A673 (cell line): ENCODE measurements at regions not wholly inside any gene's neighbourhood (a gene's known extent, or its start where the extent isn't known, plus 50 kb on each side); places are given as distances from the start of the nearest gene placed in this dataset.

ENCODE experiments used
- BruUV-seq: library from RNA; stranded (reverse); fragments of 400-500 nt; replicated peaks from 2 replicates; lab custom pipeline; 2021; lab: Mats Ljungman, UMichigan
- CTCF ChIA-PET: fragments of 300-600 bp; sonication (Branson Sonifier 250); formaldehyde crosslinking; loops from one replicate; lab custom pipeline; 2022; ENCODE audit warnings: antibody characterized with exemption; lab: Charles Lee
- POLR2A ChIA-PET: fragments of 300-600 bp; sonication (Branson Sonifier 250); formaldehyde crosslinking; loops from one replicate; lab custom pipeline; 2022; ENCODE audit warnings: antibody characterized with exemption; ENCODE audit not compliant: low non-redundant PET; lab: Charles Lee
- DNase-seq: peaks from one replicate; pipeline ENCODE4 v3.0.0-alpha.2; 2015; ENCODE audit warnings: low spot score
- H3K27ac ChIP-seq: fragments of 200-600 bp; sonication (generic); 2 replicates; pipeline ENCODE4 v1.5.1; 2016; ENCODE audit warnings: mixed run types, low read depth, mild to moderate bottlenecking, mixed read lengths, antibody characterized with exemption, low read length; ENCODE audit not compliant: poor library complexity, severe bottlenecking
- H3K27me3 ChIP-seq: fragments of 200-600 bp; sonication (generic); replicated peaks from 2 replicates; pipeline ENCODE4 v1.6.1; 2017; ENCODE audit warnings: mixed run types, low read depth, mild to moderate bottlenecking, mixed read lengths, antibody characterized with exemption, low read length; ENCODE audit not compliant: insufficient read depth, poor library complexity
- H3K36me3 ChIP-seq: fragments of 200-600 bp; sonication (generic); 2 replicates; pipeline ENCODE4 v1.6.1; 2016; ENCODE audit warnings: mixed run types, mild to moderate bottlenecking, mixed read lengths, antibody characterized with exemption, low read length; ENCODE audit not compliant: insufficient read depth, poor library complexity, severe bottlenecking
- H3K4me1 ChIP-seq: fragments of 200-600 bp; sonication (generic); 2 replicates; pipeline ENCODE4 v1.6.1; 2017; ENCODE audit warnings: mixed run types, mild to moderate bottlenecking, mixed read lengths, antibody characterized with exemption, low read length; ENCODE audit not compliant: insufficient read depth, poor library complexity, severe bottlenecking
- H3K4me3 ChIP-seq: fragments of 200-600 bp; sonication (generic); 2 replicates; pipeline ENCODE4 v1.5.1; 2016; ENCODE audit warnings: low read depth, mixed run types, mild to moderate bottlenecking, mixed read lengths, low read length; ENCODE audit not compliant: poor library complexity, severe bottlenecking
- H3K9me3 ChIP-seq: fragments of 200-600 bp; sonication (generic); 2 replicates; pipeline ENCODE4 v1.6.1; 2016; ENCODE audit warnings: mixed run types, low read depth, mild to moderate bottlenecking, mixed read lengths, antibody characterized with exemption, low read length; ENCODE audit not compliant: poor library complexity, severe bottlenecking
- CTCF ChIP-seq: fragments of 300-800, 200-600 bp; sonication (generic); conservative IDR thresholded peaks from 2 replicates; pipeline ENCODE4 v1.5.1; 2017; ENCODE audit warnings: low read depth, mild to moderate bottlenecking, antibody characterized with exemption, low read length, moderate library complexity, mixed read lengths
- EZH2 ChIP-seq: fragments of 200-600 bp; sonication (generic); IDR thresholded peaks from 2 replicates; pipeline ENCODE4 v1.6.1; 2017; ENCODE audit warnings: borderline replicate concordance, low read depth, mild to moderate bottlenecking, mixed read lengths, antibody characterized with exemption, low read length; ENCODE audit not compliant: poor library complexity, severe bottlenecking
- intact Hi-C: fragments of 100-400 bp; cut with micrococcal nuclease; formaldehyde crosslinking; loops from one replicate; pipeline ENCODE4 v1.10.0; 2022; ENCODE audit not compliant: unreplicated experiment

- intact Hi-C loops, result no loop called here
- no peak overlapping the region for H3K4me3 ChIP-seq
- H3K36me3 ChIP-seq, result no peaks in the 10 kb centered on the region
- no peak overlapping the region for H3K27ac ChIP-seq
- ChIA-PET CTCF (no interaction called here), POLR2A (no interaction called here)
- H3K27me3 ChIP-seq, result no peaks in the 10 kb centered on the region
- H3K4me1 ChIP-seq, result no peaks in the 10 kb centered on the region
- no peaks in the 10 kb centered on the region for H3K9me3 ChIP-seq
- TF ChIP-seq CTCF (no peak), EZH2 (no peak)
- no peak for DNase-seq
- no TSS peak for BruUV-seq
Measured at GRCh38 chr11:38155856-38156255, 1557.8 kb upstream of the RAG2 start.

DNA sequence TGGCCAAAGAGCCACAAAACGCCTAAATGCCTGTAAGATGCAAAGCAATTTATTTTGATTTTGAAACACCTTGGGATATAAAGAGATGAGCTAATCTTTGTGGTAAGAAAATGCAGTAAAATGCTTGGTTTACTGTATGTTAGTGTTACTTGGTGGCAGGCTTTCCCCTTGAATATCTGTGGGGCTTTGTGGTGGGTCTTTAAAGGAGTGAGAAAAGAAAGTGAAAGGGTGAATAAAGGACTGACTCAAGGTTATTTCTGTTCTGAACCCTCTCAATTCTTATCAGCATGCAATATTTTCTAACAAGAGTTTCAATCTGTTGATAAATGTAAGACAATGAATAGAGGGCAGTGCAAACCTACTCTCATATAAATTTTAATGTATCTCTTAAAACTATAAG is 1555.9 kb upstream of the RAG2 start:
- Histone ChIP-seq H3K4me3 (no peak overlapping the region), H3K27ac (no peak overlapping the region), H3K27me3 (no peaks in the 10 kb centered on the region), H3K36me3 (no peaks in the 10 kb centered on the region), H3K4me1 (no peaks in the 10 kb centered on the region), H3K9me3 (no peaks in the 10 kb centered on the region)
- no peak for TF ChIP-seq CTCF
- TF ChIP-seq EZH2, result no peak
- intact Hi-C loops, result no loop called here
- DNase-seq, result no peak
- BruUV-seq, result no TSS peak
- POLR2A ChIA-PET, result no interaction called here
- CTCF ChIA-PET, result no interaction called here

GRCh38 chr11:38143852-38144251 is 1545.8 kb upstream of the RAG2 start:
- no peak overlapping the region for H3K27ac ChIP-seq
- no peak overlapping the region for H3K4me3 ChIP-seq
- POLR2A ChIA-PET, result no interaction called here
- no peak for DNase-seq
- no peaks in the 10 kb centered on the region for H3K4me1 ChIP-seq
- no peaks in the 10 kb centered on the region for H3K27me3 ChIP-seq
- TF ChIP-seq EZH2, result no peak
- no peak for TF ChIP-seq CTCF
- H3K36me3 ChIP-seq, result no peaks in the 10 kb centered on the region
- CTCF ChIA-PET, result no interaction called here
- no TSS peak for BruUV-seq
- H3K9me3 ChIP-seq, result peaks cover 12% of the 10 kb centered on the region
- intact Hi-C loops, result no loop called here
